Kidney epithelial cell (primary cell): ENCODE measurements at regions not wholly inside any gene's neighbourhood (a gene's known extent, or its start where the extent isn't known, plus 50 kb on each side); places are given as distances from the start of the nearest gene placed in this dataset.

ENCODE experiments used
- DNase-seq: peaks from one replicate; pipeline ENCODE4 v3.0.0-alpha.2; 2010; ENCODE audit warnings: low read depth
- H3K27me3 ChIP-seq: 2 replicates; pipeline ENCODE4 v1.6.0; 2011; ENCODE audit warnings: low read length; ENCODE audit not compliant: control insufficient read depth, insufficient read depth
- H3K36me3 ChIP-seq: 2 replicates; pipeline ENCODE4 v1.5.1; 2011; ENCODE audit warnings: low read length; ENCODE audit not compliant: control insufficient read depth, insufficient read depth
- H3K4me3 ChIP-seq: 2 replicates; pipeline ENCODE4 v1.5.1; 2011; ENCODE audit warnings: low read depth, mild to moderate bottlenecking, control low read depth, low read length
- TF ChIP-seq, protein P1 (sequence below): IDR thresholded peaks from 2 replicates; pipeline ENCODE4 v1.5.1; 2011; ENCODE audit warnings: mild to moderate bottlenecking, moderate library complexity, low read length, control low read depth, inconsistent platforms; ENCODE audit not compliant: insufficient read depth, poor library complexity, severe bottlenecking

DNA sequence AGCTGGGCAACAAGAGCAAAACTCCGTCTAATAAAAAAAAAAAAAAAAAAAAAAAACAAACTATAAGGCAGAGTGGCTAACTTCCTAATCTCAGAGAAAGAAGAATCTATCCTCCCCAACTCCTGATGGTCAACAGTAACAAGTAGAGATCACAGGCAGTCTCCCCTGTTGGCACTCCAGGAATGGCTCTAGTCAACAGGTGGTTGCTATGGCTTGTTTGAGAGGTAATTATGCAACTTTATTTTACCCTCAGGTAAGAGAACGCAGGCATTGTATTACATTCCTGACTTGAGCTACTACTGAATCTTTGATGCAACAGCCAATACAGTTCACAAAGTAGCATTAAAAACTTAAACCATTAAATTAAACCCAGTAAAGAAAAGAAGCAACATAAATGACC lies 180.3 kb downstream of the DICER1 start:
- Histone ChIP-seq H3K4me3 (no peak overlapping the region), H3K36me3 (no peaks in the 10 kb centered on the region), H3K27me3 (no peaks in the 10 kb centered on the region)
- no peak for DNase-seq
- TF ChIP-seq, protein P1, sequence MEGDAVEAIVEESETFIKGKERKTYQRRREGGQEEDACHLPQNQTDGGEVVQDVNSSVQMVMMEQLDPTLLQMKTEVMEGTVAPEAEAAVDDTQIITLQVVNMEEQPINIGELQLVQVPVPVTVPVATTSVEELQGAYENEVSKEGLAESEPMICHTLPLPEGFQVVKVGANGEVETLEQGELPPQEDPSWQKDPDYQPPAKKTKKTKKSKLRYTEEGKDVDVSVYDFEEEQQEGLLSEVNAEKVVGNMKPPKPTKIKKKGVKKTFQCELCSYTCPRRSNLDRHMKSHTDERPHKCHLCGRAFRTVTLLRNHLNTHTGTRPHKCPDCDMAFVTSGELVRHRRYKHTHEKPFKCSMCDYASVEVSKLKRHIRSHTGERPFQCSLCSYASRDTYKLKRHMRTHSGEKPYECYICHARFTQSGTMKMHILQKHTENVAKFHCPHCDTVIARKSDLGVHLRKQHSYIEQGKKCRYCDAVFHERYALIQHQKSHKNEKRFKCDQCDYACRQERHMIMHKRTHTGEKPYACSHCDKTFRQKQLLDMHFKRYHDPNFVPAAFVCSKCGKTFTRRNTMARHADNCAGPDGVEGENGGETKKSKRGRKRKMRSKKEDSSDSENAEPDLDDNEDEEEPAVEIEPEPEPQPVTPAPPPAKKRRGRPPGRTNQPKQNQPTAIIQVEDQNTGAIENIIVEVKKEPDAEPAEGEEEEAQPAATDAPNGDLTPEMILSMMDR, result no peak

DNA sequence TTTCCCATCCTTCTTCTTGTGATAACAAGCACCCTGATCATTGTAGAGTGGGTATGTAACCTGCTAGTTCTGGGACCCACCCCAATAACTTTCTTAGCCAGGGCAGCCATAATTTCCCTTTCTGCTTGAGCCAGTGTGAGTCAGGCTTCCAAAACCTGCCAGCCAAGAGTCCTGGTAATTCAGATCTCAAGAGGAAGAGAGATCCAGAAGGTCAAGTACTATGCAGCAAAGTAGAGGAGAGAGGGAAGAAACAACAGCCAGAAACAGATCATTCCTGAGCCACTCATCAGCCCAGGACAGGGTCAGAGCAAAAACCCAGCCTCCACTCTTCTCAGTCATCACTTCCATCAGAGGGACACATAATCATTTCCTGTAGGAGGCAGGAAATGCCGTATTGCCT lies 182.0 kb downstream of the DICER1 start:
- H3K4me3 ChIP-seq, result no peak overlapping the region
- DNase-seq, result no peak
- no peaks in the 10 kb centered on the region for H3K27me3 ChIP-seq
- TF ChIP-seq, protein P1, result no peak
- no peaks in the 10 kb centered on the region for H3K36me3 ChIP-seq

DNA sequence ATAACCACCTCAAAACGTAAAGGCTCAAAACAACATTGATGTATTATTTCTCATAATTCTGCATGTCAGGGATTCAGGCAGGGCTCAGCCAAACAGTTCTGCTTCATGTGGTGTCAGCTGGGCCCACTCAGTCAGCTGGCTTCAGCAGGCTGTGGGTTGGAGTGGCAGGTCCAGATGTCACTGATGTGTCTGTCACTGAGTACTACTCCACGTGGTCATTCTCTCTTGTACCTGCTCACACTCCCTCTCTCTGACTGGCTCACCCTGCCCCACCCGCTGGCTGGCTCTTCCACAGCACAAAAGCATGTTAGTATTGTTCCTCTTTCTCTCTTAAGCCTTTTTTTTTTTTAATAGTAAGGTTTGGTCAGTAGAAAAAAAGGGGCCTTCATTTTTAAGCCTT lies 182.4 kb downstream of the DICER1 start:
- DNase-seq, result no peak
- H3K4me3 ChIP-seq, result no peak overlapping the region
- H3K27me3 ChIP-seq, result no peaks in the 10 kb centered on the region
- no peaks in the 10 kb centered on the region for H3K36me3 ChIP-seq
- TF ChIP-seq, protein P1, result no peak

DNA sequence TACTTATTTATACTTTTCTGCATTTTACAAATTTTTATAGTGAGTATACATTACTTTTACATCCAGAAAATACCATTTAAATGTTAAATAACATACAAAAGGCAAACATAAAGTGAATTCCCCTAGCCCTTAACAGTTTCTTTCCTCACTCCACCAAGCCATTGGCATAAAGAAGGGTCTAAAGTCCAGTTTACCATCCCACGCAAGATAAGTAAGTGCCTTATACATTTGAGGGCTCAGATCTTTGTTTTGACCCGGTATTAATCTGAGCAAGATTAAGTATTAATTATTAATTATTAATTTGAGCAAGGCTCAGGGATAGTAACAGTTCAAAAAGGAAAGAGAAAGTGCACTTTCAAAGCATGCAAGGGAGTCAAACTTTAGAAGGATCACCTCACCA lies 182.9 kb downstream of the DICER1 start:
- Histone ChIP-seq H3K27me3 (no peaks in the 10 kb centered on the region), H3K36me3 (no peaks in the 10 kb centered on the region), H3K4me3 (no peak overlapping the region)
- no peak for DNase-seq
- TF ChIP-seq, protein P1, result no peak

DNA sequence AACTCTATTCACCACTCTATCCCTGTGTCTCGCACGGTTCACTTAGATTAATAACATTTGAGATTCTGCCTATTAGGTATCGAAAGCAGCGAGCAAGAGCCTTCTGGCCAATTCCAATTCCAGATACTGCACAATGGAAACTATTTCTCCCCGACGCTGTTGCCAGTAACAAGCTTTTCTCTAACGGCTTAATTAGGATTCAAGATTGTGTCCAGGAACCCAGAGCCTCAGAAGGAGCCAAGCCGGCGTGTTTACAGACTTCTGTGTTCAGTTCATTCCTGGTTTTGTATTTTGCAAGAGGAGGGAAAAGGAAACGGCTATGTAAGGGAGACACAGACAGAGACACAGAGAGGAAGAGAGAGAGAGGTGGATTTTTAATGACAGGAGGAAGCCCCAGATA lies 185.6 kb downstream of the DICER1 start:
- TF ChIP-seq, protein P1, result no peak
- no peaks in the 10 kb centered on the region for H3K36me3 ChIP-seq
- no peak overlapping the region for H3K4me3 ChIP-seq
- no peaks in the 10 kb centered on the region for H3K27me3 ChIP-seq
- no peak for DNase-seq

DNA sequence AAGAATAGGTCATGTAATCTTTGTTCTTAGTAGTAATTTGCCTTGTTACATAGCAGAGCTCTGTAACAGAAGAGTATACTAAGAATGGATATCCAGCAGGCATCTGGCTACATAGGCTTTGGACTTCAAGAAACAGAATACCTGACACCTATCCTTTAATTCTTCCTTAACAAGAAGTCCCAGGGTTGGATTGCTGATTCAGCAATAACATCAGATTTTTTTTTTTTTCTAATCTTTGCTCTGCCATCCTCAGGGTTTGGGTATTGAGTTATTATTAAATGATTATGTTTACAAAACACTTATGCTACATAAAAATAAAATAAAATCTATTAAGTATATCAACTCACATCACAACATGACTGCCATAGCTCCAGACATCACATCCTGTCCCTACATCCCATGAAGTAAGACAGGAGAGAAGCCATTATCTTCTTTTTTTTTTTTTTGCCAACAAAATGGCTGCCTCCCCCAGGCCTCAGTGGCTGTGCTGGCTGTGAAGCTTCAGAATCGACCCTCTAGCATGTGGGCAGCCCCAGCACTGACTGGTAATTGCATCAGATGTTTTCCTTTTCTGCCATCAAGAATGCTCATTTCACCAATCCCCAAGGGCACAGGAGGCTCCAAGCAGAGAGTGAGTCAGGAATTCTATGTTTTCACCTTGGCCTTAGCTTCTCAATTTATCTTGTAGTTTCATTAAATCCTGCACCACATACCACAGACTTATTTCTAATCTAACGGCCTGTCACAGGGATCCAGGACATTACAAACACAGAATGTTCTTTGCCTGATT lies 186.2 kb downstream of the DICER1 start:
- H3K4me3 ChIP-seq, result no peak overlapping the region
- no peaks in the 10 kb centered on the region for H3K36me3 ChIP-seq
- no peak for DNase-seq
- no peaks in the 10 kb centered on the region for H3K27me3 ChIP-seq
- TF ChIP-seq, protein P1, result no peak
